GM19324 (cell line): ENCODE measurements at regions not wholly inside any gene's neighbourhood (a gene's known extent, or its start where the extent isn't known, plus 50 kb on each side); places are given as distances from the start of the nearest gene placed in this dataset.
"Not testable (repeated sequence)": the region's sequence is repeated elsewhere in the genome, so short reads cannot be mapped to it uniquely, and the experiment has no call there.

Experiments used
- ATAC-seq: cut with Tn5 transposase; IDR thresholded peaks from one replicate; pipeline ENCODE4 v1.9.1; 2021; ENCODE audit warnings: mild to moderate bottlenecking, moderate library complexity; ENCODE audit not compliant: unreplicated experiment, low FRiP score

- no peak for ATAC-seq
Measured at GRCh38 chr20:40293740-40294139, 395.3 kb downstream of the MAFB start.

- ATAC-seq = no peak
Measured at GRCh38 chr20:40291493-40292135, 397.4 kb downstream of the MAFB start.

- ATAC-seq = no peak
Measured at GRCh38 chr20:40287683-40288082, 401.4 kb downstream of the MAFB start.

GRCh38 chr20:40286975-40287531, 402.0 kb downstream of the MAFB start:
- ATAC-seq = no peak

GRCh38 chr20:40284611-40285010, 404.4 kb downstream of the MAFB start:
- ATAC-seq = no peak

GRCh38 chr20:40283689-40284088, 405.3 kb downstream of the MAFB start:
- no peak for ATAC-seq

- no peak for ATAC-seq
Measured at GRCh38 chr20:40282941-40283340, 406.1 kb downstream of the MAFB start.

GRCh38 chr20:40282541-40282940, 406.5 kb downstream of the MAFB start:
- no peak for ATAC-seq

- ATAC-seq = no peak
Measured at GRCh38 chr20:40280616-40281015, 408.4 kb downstream of the MAFB start.

- ATAC-seq = no peak
Measured at GRCh38 chr20:40279390-40279789, 409.6 kb downstream of the MAFB start.

- no peak for ATAC-seq
Measured at GRCh38 chr20:40278673-40279072, 410.4 kb downstream of the MAFB start.

- ATAC-seq = no peak
Measured at GRCh38 chr20:40276301-40276700, 412.7 kb downstream of the MAFB start.

- ATAC-seq = no peak
Measured at GRCh38 chr20:40275738-40276137, 413.3 kb downstream of the MAFB start.

GRCh38 chr20:40274912-40275533, 414.0 kb downstream of the MAFB start:
- no peak for ATAC-seq

- not testable (repeated sequence) for ATAC-seq
Measured at GRCh38 chr20:40269274-40269673, 419.8 kb downstream of the MAFB start.

- ATAC-seq = no peak
Measured at GRCh38 chr20:40268321-40269075, 420.5 kb downstream of the MAFB start.

GRCh38 chr20:40265825-40266533, 423.1 kb downstream of the MAFB start:
- ATAC-seq = no peak

GRCh38 chr20:40262219-40262618, 426.8 kb downstream of the MAFB start:
- no peak for ATAC-seq

GRCh38 chr20:40258931-40259330, 430.1 kb downstream of the MAFB start:
- ATAC-seq = no peak

- ATAC-seq = no peak
Measured at GRCh38 chr20:40257763-40258162, 431.3 kb downstream of the MAFB start.

GRCh38 chr20:40255365-40255764, 433.7 kb downstream of the MAFB start:
- ATAC-seq = no peak
